Natural killer cell treated with Interleukin-12 subunit alpha and Interleukin-12 subunit beta and Interleukin-15 and Interleukin-18, amount 100 ng/mL, for 72 hours (primary cell): ENCODE measurements at regions not wholly inside any gene's neighbourhood (a gene's known extent, or its start where the extent isn't known, plus 50 kb on each side); places are given as distances from the start of the nearest gene placed in this dataset.

Experiments used
- ATAC-seq, 2 donors: fragments of 150-1000 bp; cut with Tn5 transposase in 1 of 2; sonication (Bioruptor Pico), chemical (Tn5 transposase) in 1 of 2; 2 replicates each; pipeline ENCODE4 v1.10.0; 2021
- DNase-seq: peaks from one replicate; pipeline ENCODE4 v3.0.0; 2022; ENCODE audit warnings: low spot score
- H3K27ac Mint-ChIP-seq, 2 donors: 1 replicate in 1 of 2; 2 replicates in 1 of 2; pipeline ENCODE4 v1.8.0; 2022; ENCODE audit warnings: mixed read lengths in 2 of 2, mild to moderate bottlenecking in 1 of 2, moderate library complexity in 1 of 2
- H3K27me3 Mint-ChIP-seq, 2 donors: 1 replicate in 1 of 2; 2 replicates in 1 of 2; pipeline ENCODE4 v1.8.0; 2022; ENCODE audit warnings: mixed read lengths in 2 of 2
- H3K36me3 Mint-ChIP-seq: one replicate; pipeline ENCODE4 v1.8.0; 2022; ENCODE audit warnings: mixed read lengths
- H3K4me1 Mint-ChIP-seq, 2 donors: 1 replicate in 1 of 2; 2 replicates in 1 of 2; pipeline ENCODE4 v1.8.0; 2022; ENCODE audit warnings: low read depth in 2 of 2, mixed read lengths in 2 of 2, mild to moderate bottlenecking in 1 of 2
- H3K4me3 Mint-ChIP-seq: one replicate; pipeline ENCODE4 v1.8.0; 2022; ENCODE audit warnings: mixed read lengths
- H3K9me3 Mint-ChIP-seq: 2 replicates; pipeline ENCODE4 v1.8.0; 2022; ENCODE audit warnings: mixed read lengths

GRCh38 chr5:35357973-35358372 is 127.7 kb upstream of the PRLR start:
- H3K9me3 Mint-ChIP-seq = peaks cover 12% of the 10 kb centered on the region
- H3K4me3 Mint-ChIP-seq = no peak overlapping the region
- ATAC-seq = no peak
- H3K36me3 Mint-ChIP-seq = peaks cover under 1% of the 10 kb centered on the region
- DNase-seq = no peak
- H3K27ac Mint-ChIP-seq = no peak overlapping the region
- H3K4me1 Mint-ChIP-seq = no peaks in the 10 kb centered on the region
- H3K27me3 Mint-ChIP-seq = peaks cover 0 to 8% of the 10 kb centered on the region in 2 donors

- H3K27me3 Mint-ChIP-seq = no peaks in the 10 kb centered on the region
- H3K4me3 Mint-ChIP-seq = no peak overlapping the region
- ATAC-seq (no peak), DNase-seq (no peak)
- no peak overlapping the region for H3K27ac Mint-ChIP-seq
- H3K36me3 Mint-ChIP-seq = peaks cover 4% of the 10 kb centered on the region
- peaks cover 14% of the 10 kb centered on the region for H3K9me3 Mint-ChIP-seq
- H3K4me1 Mint-ChIP-seq = no peaks in the 10 kb centered on the region
Measured at GRCh38 chr5:35356725-35357124, 126.4 kb upstream of the PRLR start.

- no peak overlapping the region for H3K27ac Mint-ChIP-seq
- DNase-seq = no peak
- H3K4me3 Mint-ChIP-seq = no peak overlapping the region
- ATAC-seq = no peak
- H3K36me3 Mint-ChIP-seq = peaks cover 4% of the 10 kb centered on the region
- H3K4me1 Mint-ChIP-seq = no peaks in the 10 kb centered on the region
- H3K27me3 Mint-ChIP-seq = no peaks in the 10 kb centered on the region
- peaks cover 23% of the 10 kb centered on the region for H3K9me3 Mint-ChIP-seq
Measured at GRCh38 chr5:35354751-35355150, 124.5 kb upstream of the PRLR start.

GRCh38 chr5:35345222-35345621 is 114.9 kb upstream of the PRLR start:
- Mint-ChIP-seq H3K36me3 (no peaks in the 10 kb centered on the region), H3K27ac (no peak overlapping the region), H3K27me3 (no peaks in the 10 kb centered on the region), H3K4me3 (no peak overlapping the region), H3K4me1 (no peaks in the 10 kb centered on the region), H3K9me3 (peaks cover 16% of the 10 kb centered on the region)
- DNase-seq = no peak
- no peak for ATAC-seq

GRCh38 chr5:35342664-35343063 is 112.4 kb upstream of the PRLR start:
- peaks cover 14% of the 10 kb centered on the region for H3K9me3 Mint-ChIP-seq
- no peaks in the 10 kb centered on the region for H3K27me3 Mint-ChIP-seq
- H3K27ac Mint-ChIP-seq = no peak overlapping the region
- DNase-seq (no peak), ATAC-seq (no peak)
- H3K4me3 Mint-ChIP-seq = no peak overlapping the region
- no peaks in the 10 kb centered on the region for H3K4me1 Mint-ChIP-seq
- no peaks in the 10 kb centered on the region for H3K36me3 Mint-ChIP-seq

GRCh38 chr5:35341189-35341588 is 110.9 kb upstream of the PRLR start:
- H3K4me3 Mint-ChIP-seq = no peak overlapping the region
- no peaks in the 10 kb centered on the region for H3K4me1 Mint-ChIP-seq
- ATAC-seq = no peak
- H3K27ac Mint-ChIP-seq = no peak overlapping the region
- no peaks in the 10 kb centered on the region for H3K27me3 Mint-ChIP-seq
- no peaks in the 10 kb centered on the region for H3K36me3 Mint-ChIP-seq
- no peak for DNase-seq
- peaks cover 8% of the 10 kb centered on the region for H3K9me3 Mint-ChIP-seq

- H3K36me3 Mint-ChIP-seq = no peaks in the 10 kb centered on the region
- DNase-seq (no peak), ATAC-seq (no peak)
- no peak overlapping the region for H3K4me3 Mint-ChIP-seq
- no peaks in the 10 kb centered on the region for H3K27me3 Mint-ChIP-seq
- no peak overlapping the region for H3K27ac Mint-ChIP-seq
- peaks cover 5% of the 10 kb centered on the region for H3K9me3 Mint-ChIP-seq
- H3K4me1 Mint-ChIP-seq = no peaks in the 10 kb centered on the region
Measured at GRCh38 chr5:35339616-35340100, 109.4 kb upstream of the PRLR start.

- no peak overlapping the region for H3K4me3 Mint-ChIP-seq
- no peaks in the 10 kb centered on the region for H3K4me1 Mint-ChIP-seq
- no peak overlapping the region for H3K27ac Mint-ChIP-seq
- ATAC-seq (no peak), DNase-seq (no peak)
- H3K27me3 Mint-ChIP-seq = no peaks in the 10 kb centered on the region
- peaks cover 5% of the 10 kb centered on the region for H3K9me3 Mint-ChIP-seq
- no peaks in the 10 kb centered on the region for H3K36me3 Mint-ChIP-seq
Measured at GRCh38 chr5:35339006-35339405, 108.7 kb upstream of the PRLR start.

- H3K9me3 Mint-ChIP-seq = peaks cover 3% of the 10 kb centered on the region
- H3K27me3 Mint-ChIP-seq = no peaks in the 10 kb centered on the region
- DNase-seq (no peak), ATAC-seq (no peak)
- H3K36me3 Mint-ChIP-seq = no peaks in the 10 kb centered on the region
- H3K4me1 Mint-ChIP-seq = no peaks in the 10 kb centered on the region
- no peak overlapping the region for H3K27ac Mint-ChIP-seq
- H3K4me3 Mint-ChIP-seq = no peak overlapping the region
Measured at GRCh38 chr5:35338157-35338453, 107.8 kb upstream of the PRLR start.

- no peaks in the 10 kb centered on the region for H3K4me1 Mint-ChIP-seq
- no peaks in the 10 kb centered on the region for H3K27me3 Mint-ChIP-seq
- no peak for DNase-seq
- ATAC-seq = no peak
- no peak overlapping the region for H3K4me3 Mint-ChIP-seq
- H3K27ac Mint-ChIP-seq = no peak overlapping the region
- no peaks in the 10 kb centered on the region for H3K36me3 Mint-ChIP-seq
- H3K9me3 Mint-ChIP-seq = peaks cover 3% of the 10 kb centered on the region
Measured at GRCh38 chr5:35337340-35338156, 107.3 kb upstream of the PRLR start.

GRCh38 chr5:35336230-35336629 is 105.9 kb upstream of the PRLR start:
- H3K4me1 Mint-ChIP-seq = no peaks in the 10 kb centered on the region
- no peaks in the 10 kb centered on the region for H3K36me3 Mint-ChIP-seq
- ATAC-seq (no peak), DNase-seq (no peak)
- no peak overlapping the region for H3K4me3 Mint-ChIP-seq
- no peaks in the 10 kb centered on the region for H3K27me3 Mint-ChIP-seq
- no peak overlapping the region for H3K27ac Mint-ChIP-seq
- H3K9me3 Mint-ChIP-seq = peaks cover 3% of the 10 kb centered on the region

GRCh38 chr5:35335752-35336151 is 105.5 kb upstream of the PRLR start:
- H3K4me3 Mint-ChIP-seq = no peak overlapping the region
- H3K9me3 Mint-ChIP-seq = peaks cover 3% of the 10 kb centered on the region
- no peaks in the 10 kb centered on the region for H3K27me3 Mint-ChIP-seq

GRCh38 chr5:35333366-35333765 is 103.1 kb upstream of the PRLR start:
- DNase-seq = no peak
- no peak for ATAC-seq
- Mint-ChIP-seq H3K4me3 (no peak overlapping the region), H3K27me3 (no peaks in the 10 kb centered on the region), H3K36me3 (no peaks in the 10 kb centered on the region), H3K27ac (no peak overlapping the region), H3K4me1 (no peaks in the 10 kb centered on the region), H3K9me3 (peaks cover 8% of the 10 kb centered on the region)

More at GRCh38 chr5:35335752-35336151, 105.5 kb upstream of the PRLR start:
- no peaks in the 10 kb centered on the region for H3K4me1 Mint-ChIP-seq
- no peak overlapping the region for H3K27ac Mint-ChIP-seq
- no peaks in the 10 kb centered on the region for H3K36me3 Mint-ChIP-seq
- DNase-seq = no peak
- no peak for ATAC-seq

GRCh38 chr5:35331956-35332950 is 102.0 kb upstream of the PRLR start:
- H3K27me3 Mint-ChIP-seq = no peaks in the 10 kb centered on the region
- H3K4me1 Mint-ChIP-seq = no peaks in the 10 kb centered on the region
- ATAC-seq (no peak), DNase-seq (no peak)
- H3K27ac Mint-ChIP-seq = no peak overlapping the region
- H3K4me3 Mint-ChIP-seq = no peak overlapping the region
- H3K9me3 Mint-ChIP-seq = peaks cover 11% of the 10 kb centered on the region
- no peaks in the 10 kb centered on the region for H3K36me3 Mint-ChIP-seq
